Peyer's patch (tissue), 4 donors: ENCODE measurements at regions not wholly inside any gene's neighbourhood (a gene's known extent, or its start where the extent isn't known, plus 50 kb on each side); places are given as distances from the start of the nearest gene placed in this dataset.

ENCODE experiments used
- CTCF ChIP-seq, 6 experiments: fragments of 450-650 bp in 4 of 6; fragments of 200-600 bp in 2 of 6; sonication (generic) in 1 of 6; IDR thresholded peaks; one replicate each; pipeline ENCODE4 v1.5.1; 2017 to 2019; ENCODE audit warnings: antibody characterized with exemption in 6 of 6, mild to moderate bottlenecking in 3 of 6, moderate library complexity in 1 of 6
- POLR2A ChIP-seq, 2 donors: fragments of 450-650 bp; IDR thresholded peaks; one replicate each; pipeline ENCODE4 v1.5.1; 2017; ENCODE audit warnings: antibody characterized with exemption in 2 of 2, mild to moderate bottlenecking in 2 of 2, moderate library complexity in 2 of 2

- TF ChIP-seq CTCF (IDR thresholded peaks at IDR 0.05), result no peak
- TF ChIP-seq POLR2A (IDR thresholded peaks at IDR 0.05), result no peak
Observed at GRCh38 chr12:102548543-102548942, 68.2 kb upstream of the IGF1 start.
